Glutamatergic neuron (in vitro differentiated cells): ENCODE measurements at regions not wholly inside any gene's neighbourhood (a gene's known extent, or its start where the extent isn't known, plus 50 kb on each side); places are given as distances from the start of the nearest gene placed in this dataset.

Experiments
- DNase-seq: peaks from one replicate; pipeline ENCODE4 v3.0.0; 2022
- H3K27ac Mint-ChIP-seq: one replicate; pipeline ENCODE4 v1.8.0; 2020; ENCODE audit warnings: mild to moderate bottlenecking, mixed read lengths, inconsistent platforms; ENCODE audit not compliant: unreplicated experiment
- H3K27me3 Mint-ChIP-seq: one replicate; pipeline ENCODE4 v1.8.0; 2020; ENCODE audit warnings: mild to moderate bottlenecking, moderate library complexity, mixed read lengths, inconsistent platforms; ENCODE audit not compliant: unreplicated experiment
- H3K36me3 Mint-ChIP-seq: one replicate; pipeline ENCODE4 v1.8.0; 2020; ENCODE audit warnings: mild to moderate bottlenecking, mixed read lengths, inconsistent platforms; ENCODE audit not compliant: unreplicated experiment
- H3K4me1 Mint-ChIP-seq: one replicate; pipeline ENCODE4 v1.8.0; 2020; ENCODE audit warnings: mild to moderate bottlenecking, low read depth, mixed read lengths, inconsistent platforms; ENCODE audit not compliant: unreplicated experiment
- H3K4me3 Mint-ChIP-seq: one replicate; pipeline ENCODE4 v1.8.0; 2020; ENCODE audit warnings: mild to moderate bottlenecking, mixed read lengths, inconsistent platforms; ENCODE audit not compliant: unreplicated experiment
- H3K9me3 Mint-ChIP-seq: one replicate; pipeline ENCODE4 v1.8.0; 2020; ENCODE audit warnings: mild to moderate bottlenecking, moderate library complexity, mixed read lengths, inconsistent platforms; ENCODE audit not compliant: unreplicated experiment
- CTCF ChIP-seq: fragments of 200-600 bp; sonication (generic); IDR thresholded peaks from one replicate; pipeline ENCODE4 v1.5.0; 2021; ENCODE audit not compliant: partially characterized antibody, unreplicated experiment

GRCh38 chr11:69241075-69241740 lies 52.7 kb upstream of the MYEOV start:
- H3K27me3 Mint-ChIP-seq, result peaks cover 2% of the 10 kb centered on the region
- no peak for DNase-seq
- no peaks in the 10 kb centered on the region for H3K36me3 Mint-ChIP-seq
- peaks cover 15% of the 10 kb centered on the region for H3K4me1 Mint-ChIP-seq
- H3K9me3 Mint-ChIP-seq, result peaks cover 6% of the 10 kb centered on the region
- no peak overlapping the region for H3K27ac Mint-ChIP-seq
- H3K4me3 Mint-ChIP-seq, result no peak overlapping the region
- TF ChIP-seq CTCF, result no peak

- H3K36me3 Mint-ChIP-seq, result no peaks in the 10 kb centered on the region
- peak overlapping the region; percentile 72 for H3K27ac Mint-ChIP-seq
- H3K4me3 Mint-ChIP-seq, result peak overlapping the region; percentile 51
- H3K27me3 Mint-ChIP-seq, result peaks cover 2% of the 10 kb centered on the region
- TF ChIP-seq CTCF, result no peak
- no peak for DNase-seq
- H3K9me3 Mint-ChIP-seq, result peaks cover 6% of the 10 kb centered on the region
- peaks cover 15% of the 10 kb centered on the region for H3K4me1 Mint-ChIP-seq
These were observed 52.1 kb upstream of the MYEOV start for GRCh38 chr11:69241844-69242243.

GRCh38 chr11:69242266-69242920 lies 51.6 kb upstream of the MYEOV start:
- Mint-ChIP-seq H3K9me3 (peaks cover 6% of the 10 kb centered on the region), H3K27me3 (peaks cover 2% of the 10 kb centered on the region), H3K4me3 (peak overlapping the region; percentile 1), H3K4me1 (peaks cover 15% of the 10 kb centered on the region), H3K27ac (peak overlapping the region; percentile 72), H3K36me3 (no peaks in the 10 kb centered on the region)
- DNase-seq, result peak; percentile 43
- TF ChIP-seq CTCF, result no peak

GRCh38 chr11:69243496-69244200 lies 50.3 kb upstream of the MYEOV start:
- Mint-ChIP-seq H3K9me3 (peaks cover 6% of the 10 kb centered on the region), H3K36me3 (no peaks in the 10 kb centered on the region), H3K27ac (no peak overlapping the region), H3K4me1 (peaks cover 15% of the 10 kb centered on the region), H3K27me3 (peaks cover 4% of the 10 kb centered on the region), H3K4me3 (no peak overlapping the region)
- TF ChIP-seq CTCF, result no peak
- no peak for DNase-seq
